LNCAP (cell line): ENCODE measurements at regions not wholly inside any gene's neighbourhood (a gene's known extent, or its start where the extent isn't known, plus 50 kb on each side); places are given as distances from the start of the nearest gene placed in this dataset.

Experiments used
- CTCF ChIP-seq: fragments of 450-650 bp; IDR thresholded peaks from 2 replicates; pipeline ENCODE4 v1.5.1; 2017; ENCODE audit warnings: mild to moderate bottlenecking

GRCh38 chr12:11553871-11554533 lies 95.5 kb upstream of the ETV6 start:
- TF ChIP-seq CTCF = peak; percentile 61

- TF ChIP-seq CTCF = no peak
Measured at GRCh38 chr12:11555195-11555594, 94.3 kb upstream of the ETV6 start.

GRCh38 chr12:11555743-11556625 lies 93.5 kb upstream of the ETV6 start:
- TF ChIP-seq CTCF = no peak

GRCh38 chr12:11556682-11557081 lies 92.8 kb upstream of the ETV6 start:
- TF ChIP-seq CTCF = no peak

GRCh38 chr12:11559626-11560340 lies 89.7 kb upstream of the ETV6 start:
- TF ChIP-seq CTCF = no peak

GRCh38 chr12:11561411-11561810 lies 88.1 kb upstream of the ETV6 start:
- no peak for TF ChIP-seq CTCF
